GM21825 (cell line): ENCODE measurements at regions not wholly inside any gene's neighbourhood (a gene's known extent, or its start where the extent isn't known, plus 50 kb on each side); places are given as distances from the start of the nearest gene placed in this dataset.
"Not testable (repeated sequence)": the region's sequence is repeated elsewhere in the genome, so short reads cannot be mapped to it uniquely, and the experiment has no call there.

Source experiments
- ATAC-seq: cut with Tn5 transposase; IDR thresholded peaks from one replicate; pipeline ENCODE4 v1.9.1; 2021; ENCODE audit warnings: mild to moderate bottlenecking, moderate library complexity; ENCODE audit not compliant: unreplicated experiment

- no peak for ATAC-seq
Observed at GRCh38 chr5:90287036-90287435, 122.5 kb downstream of the CETN3 start.

GRCh38 chr5:90285581-90285980 is 124.0 kb downstream of the CETN3 start:
- ATAC-seq = no peak

- no peak for ATAC-seq
Observed at GRCh38 chr5:90284375-90284774, 125.2 kb downstream of the CETN3 start.

DNA sequence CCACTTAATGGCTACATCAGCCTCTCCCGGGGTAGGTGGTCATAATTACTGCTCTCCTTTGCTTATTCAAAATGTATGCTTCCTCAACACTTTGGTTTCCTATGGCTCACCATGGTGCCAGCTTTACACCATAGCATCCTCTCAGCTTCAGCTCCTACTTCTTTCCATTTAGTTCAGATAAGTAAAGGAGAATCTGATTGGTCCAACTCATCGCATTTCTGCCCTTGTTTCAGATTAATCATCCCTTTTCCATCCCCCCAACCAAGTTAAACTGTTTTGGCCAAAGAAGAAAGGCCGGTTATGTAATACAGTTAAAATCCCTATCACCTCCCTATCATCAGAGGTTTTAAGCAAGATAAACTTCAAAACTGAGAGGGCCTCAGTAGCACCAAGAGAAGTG is 130.5 kb downstream of the CETN3 start:
- ATAC-seq = no peak

GRCh38 chr5:90274216-90274615 is 135.3 kb downstream of the CETN3 start:
- no peak for ATAC-seq

DNA sequence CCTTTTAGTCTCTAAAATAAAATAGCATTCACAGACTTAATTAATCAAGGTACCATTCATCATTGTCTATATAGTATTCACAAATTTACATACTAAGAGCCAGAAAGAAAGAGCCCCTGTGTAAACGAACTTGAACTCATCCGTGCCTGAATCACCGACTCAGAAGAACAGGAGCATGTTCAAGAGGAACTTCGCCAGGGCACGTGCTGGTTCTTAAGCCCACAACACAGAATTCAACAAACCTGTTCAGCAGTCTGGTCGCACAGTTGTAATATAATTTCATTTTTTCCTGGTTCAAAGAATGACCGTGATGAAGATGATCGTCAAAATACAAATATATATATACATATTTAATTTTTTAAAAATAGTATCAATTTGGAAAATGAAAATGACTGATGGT is 141.9 kb downstream of the CETN3 start:
- ATAC-seq = no peak

- no peak for ATAC-seq
Observed at GRCh38 chr5:90265545-90265857, 144.1 kb downstream of the CETN3 start.

DNA sequence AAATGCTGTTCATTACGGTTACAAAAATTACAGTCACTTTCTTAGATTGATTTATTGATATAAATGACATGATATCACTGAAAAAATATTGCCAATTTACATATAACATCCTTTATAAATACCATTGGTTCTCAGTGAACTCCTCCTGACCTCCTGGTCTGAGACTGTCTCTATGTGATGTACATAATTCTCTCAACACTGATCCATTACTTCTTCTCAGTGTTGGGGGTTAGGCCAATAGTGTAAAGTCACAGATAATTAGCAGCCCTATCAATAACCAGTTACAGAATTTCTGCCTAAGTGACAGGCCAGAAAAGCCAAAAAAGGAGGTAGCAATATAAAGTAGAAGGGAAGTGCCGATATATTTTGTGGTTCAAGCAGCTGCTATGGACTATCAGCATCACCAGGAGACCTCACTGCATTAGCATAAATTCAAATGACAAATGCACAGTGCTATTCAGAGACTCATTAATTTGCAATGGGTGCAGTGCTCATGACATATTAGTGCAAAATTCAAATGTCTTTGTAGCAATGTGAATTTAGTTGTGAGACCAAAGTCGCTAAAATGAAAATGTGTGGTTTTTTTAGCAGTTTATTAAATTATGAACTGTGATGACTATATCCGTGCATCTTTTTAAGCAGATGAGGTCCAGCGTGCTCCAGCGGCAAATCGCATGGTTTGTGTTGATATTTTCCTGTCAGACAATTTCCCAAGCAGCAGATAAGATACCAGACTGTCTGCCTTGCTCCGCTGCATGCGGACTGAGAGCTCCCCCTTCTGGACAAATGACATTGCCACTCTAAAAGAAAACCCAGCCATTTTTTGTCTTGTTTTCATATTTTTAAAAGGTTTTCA is 144.6 kb downstream of the CETN3 start:
- ATAC-seq = peak; percentile 67

DNA sequence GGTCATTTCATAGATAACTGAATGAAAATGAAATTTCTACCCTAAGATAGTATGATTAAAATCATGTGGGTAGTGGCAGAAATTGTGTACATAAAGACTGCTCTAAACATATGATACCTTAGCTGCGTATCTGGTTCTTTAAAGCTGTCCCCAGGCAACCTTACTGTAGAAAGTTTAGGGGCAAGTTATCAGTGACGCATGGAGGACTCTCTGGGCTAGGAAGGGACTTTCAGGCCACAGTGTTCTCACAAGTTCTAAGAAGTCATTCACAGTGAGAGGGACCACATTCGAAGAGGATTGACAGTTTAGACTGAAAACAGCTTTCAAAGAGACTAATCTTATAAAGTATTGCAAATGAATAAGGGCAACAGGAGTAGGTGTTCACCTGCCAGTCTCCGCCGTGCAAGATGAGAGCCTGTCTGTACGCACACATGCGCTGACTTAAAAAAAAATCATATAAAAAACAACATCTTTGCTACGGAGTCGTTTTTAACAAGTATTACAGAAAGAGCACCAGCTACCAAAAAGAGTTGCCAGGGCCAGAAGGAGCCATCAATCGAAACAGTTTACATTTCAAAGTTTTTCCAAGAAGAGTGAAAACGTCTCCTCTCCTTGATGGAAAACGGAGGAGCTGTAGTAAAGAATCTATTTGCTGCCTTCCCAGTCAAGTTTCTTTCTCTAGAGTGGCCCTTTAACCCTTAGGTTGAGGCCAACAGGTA is 146.3 kb downstream of the CETN3 start:
- no peak for ATAC-seq

DNA sequence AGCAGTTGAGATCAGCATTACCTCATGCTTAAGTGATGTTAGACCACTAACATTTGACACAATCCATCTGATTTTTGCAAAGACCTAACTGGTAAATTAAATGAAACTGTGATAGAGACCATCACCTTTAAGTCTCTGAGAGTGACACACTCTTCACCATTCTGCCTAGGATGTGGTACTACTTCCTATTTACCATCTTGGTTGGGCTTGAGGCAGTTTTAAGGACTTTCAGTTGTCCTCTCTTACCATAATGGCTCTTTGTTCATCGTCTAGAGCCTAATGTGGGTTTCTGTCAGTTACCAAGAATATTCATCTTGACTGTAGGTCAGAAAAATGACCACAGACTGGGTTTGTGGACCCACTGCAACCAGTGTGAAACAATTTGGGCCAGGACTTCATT is 158.1 kb downstream of the CETN3 start:
- ATAC-seq = no peak

- ATAC-seq = no peak
Observed at GRCh38 chr5:90248640-90249039, 160.9 kb downstream of the CETN3 start.

DNA sequence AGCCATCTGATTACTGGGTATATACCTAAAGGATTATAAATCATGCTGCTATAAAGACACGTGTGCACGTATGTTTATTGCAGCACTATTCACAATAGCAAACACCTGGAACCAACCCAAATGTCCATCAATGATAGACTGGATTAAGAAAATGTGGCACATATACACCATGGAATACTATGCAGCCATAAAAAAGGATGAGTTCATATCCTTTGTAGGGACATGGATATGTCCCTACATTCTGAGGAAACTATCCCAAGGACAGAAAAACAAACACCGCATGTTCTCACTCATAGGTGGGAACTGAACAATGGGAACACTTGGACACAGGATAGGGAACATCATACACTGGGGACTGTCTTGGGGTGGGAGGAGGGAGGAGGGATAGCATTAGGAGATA is 165.7 kb downstream of the CETN3 start:
- not testable (repeated sequence) for ATAC-seq

DNA sequence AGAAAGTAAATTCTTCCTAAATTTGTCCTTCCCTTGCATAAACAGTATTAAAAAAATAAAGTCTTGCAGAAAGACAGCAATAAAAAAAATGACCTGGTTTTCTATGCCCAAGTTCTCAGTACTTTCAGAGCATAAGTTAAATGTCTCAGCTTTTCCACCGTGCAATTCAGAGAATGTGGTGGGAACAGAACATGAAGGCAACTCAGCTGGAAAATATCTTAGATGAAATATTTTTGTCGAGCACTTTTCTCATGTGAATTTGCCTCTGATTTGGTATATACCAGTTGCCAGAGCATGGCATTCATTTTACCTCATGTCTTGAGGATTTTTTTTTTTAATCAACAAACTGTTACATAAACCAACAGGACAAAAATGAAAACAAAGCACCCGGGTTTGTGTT is 176.1 kb downstream of the CETN3 start:
- ATAC-seq = no peak

GRCh38 chr5:90231688-90232087 is 177.9 kb downstream of the CETN3 start:
- no peak for ATAC-seq

GRCh38 chr5:90227683-90228082 is 181.9 kb downstream of the CETN3 start:
- no peak for ATAC-seq

- ATAC-seq = no peak
Observed at GRCh38 chr5:90226433-90227099, 183.0 kb downstream of the CETN3 start.

GRCh38 chr5:90224342-90224741 is 185.2 kb downstream of the CETN3 start:
- ATAC-seq = no peak

DNA sequence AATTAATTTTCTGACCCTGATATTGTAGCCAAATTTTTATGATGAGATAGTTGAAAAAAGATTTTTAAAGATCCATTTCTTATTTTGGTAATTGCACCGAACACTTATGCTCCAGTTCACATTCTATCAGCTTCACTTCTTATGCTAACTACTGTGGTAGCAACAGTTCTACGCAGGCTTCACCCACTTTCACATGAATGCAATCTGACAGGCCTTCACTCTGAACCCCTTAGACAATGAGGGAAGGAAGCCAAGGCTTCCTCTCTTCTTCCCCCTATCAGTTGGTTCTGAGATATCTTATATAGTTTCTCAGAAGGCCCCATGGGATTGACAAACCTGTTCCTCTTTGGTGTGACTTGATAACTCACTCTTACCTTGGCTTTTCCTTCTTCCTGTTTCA is 185.8 kb downstream of the CETN3 start:
- ATAC-seq = no peak

DNA sequence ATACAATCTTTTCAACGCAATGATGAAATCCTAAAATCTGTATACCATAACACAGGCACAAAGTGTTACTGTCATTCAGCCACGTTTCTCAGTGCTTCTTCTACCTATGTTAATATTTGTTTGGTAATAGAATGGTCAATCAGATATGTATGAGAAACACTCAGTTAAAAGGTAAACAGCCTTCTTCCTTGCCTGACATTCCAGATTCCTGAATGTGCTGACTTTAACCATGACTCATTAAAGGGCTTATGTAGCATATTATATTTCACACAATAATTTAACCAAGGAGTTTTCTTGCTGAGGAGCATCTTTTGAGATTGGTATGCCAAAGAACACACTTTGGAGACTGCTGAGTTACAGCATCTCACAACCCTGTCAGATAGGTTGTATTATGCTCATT is 187.6 kb downstream of the CETN3 start:
- ATAC-seq = no peak

DNA sequence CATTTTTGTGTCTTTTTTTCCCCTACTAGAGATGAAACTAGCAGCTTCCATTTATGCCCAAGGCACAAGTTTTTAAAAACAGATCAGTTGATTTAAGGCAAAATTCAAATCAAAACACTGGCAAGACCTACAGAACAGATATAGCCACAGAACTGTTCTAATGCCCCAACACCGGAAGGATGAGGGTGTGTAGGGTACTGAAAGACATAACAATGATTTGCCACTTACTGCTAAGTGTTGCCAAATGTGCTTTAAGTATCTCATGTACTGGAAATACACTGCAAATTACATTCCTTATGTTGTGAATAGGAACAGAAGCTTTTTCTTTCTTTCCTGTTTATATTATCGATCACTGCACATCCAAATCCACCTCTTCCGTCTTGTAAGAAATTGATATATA is 189.0 kb downstream of the CETN3 start:
- ATAC-seq = no peak

GRCh38 chr5:90214991-90215390 is 194.6 kb downstream of the CETN3 start:
- ATAC-seq = no peak

DNA sequence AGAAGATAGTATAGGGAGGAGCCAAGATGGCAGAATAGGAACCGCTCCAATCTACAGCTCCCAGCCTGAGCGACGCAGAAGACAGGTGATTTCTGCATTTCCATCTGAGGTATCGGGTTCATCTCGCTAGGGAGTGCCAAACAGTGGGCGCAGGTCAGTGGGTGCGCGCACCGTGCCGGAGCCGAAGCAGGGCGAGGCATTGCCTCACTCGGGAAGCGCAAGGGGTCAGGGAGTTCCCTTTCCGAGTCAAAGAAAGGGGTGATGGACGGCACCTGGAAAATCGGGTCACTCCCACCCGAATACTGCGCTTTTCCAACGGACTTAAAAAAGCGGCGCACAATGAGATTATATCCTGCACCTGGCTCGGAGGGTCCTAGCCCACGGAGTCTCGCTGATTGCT is 201.2 kb downstream of the CETN3 start:
- ATAC-seq = not testable (repeated sequence)
